ENCODE measurements at regions not wholly inside any gene's neighbourhood (a gene's known extent, or its start where the extent isn't known, plus 50 kb on each side); places are given as distances from the start of the nearest gene placed in this dataset.

- no peak for DNase-seq
These were observed 186.9 kb upstream of the STARD13 start for GRCh38 chr13:33472446-33472845.

GRCh38 chr13:33479105-33479504 lies 193.6 kb upstream of the STARD13 start:
- DNase-seq, result no peak

GRCh38 chr13:33480561-33480960 lies 195.0 kb upstream of the STARD13 start:
- no peak for DNase-seq

- DNase-seq, result no peak
These were observed 197.9 kb upstream of the STARD13 start for GRCh38 chr13:33483471-33483870.

- no peak for DNase-seq
These were observed 199.7 kb upstream of the STARD13 start for GRCh38 chr13:33485247-33485646.

- DNase-seq, result no peak
These were observed 202.2 kb upstream of the STARD13 start for GRCh38 chr13:33487575-33488243.

- DNase-seq, result no peak
These were observed 204.0 kb upstream of the STARD13 start for GRCh38 chr13:33489563-33489962.

GRCh38 chr13:33490461-33491327 lies 205.1 kb upstream of the STARD13 start:
- no peak for DNase-seq

GRCh38 chr13:33493672-33494365 lies 208.3 kb upstream of the STARD13 start:
- DNase-seq, result no peak

- DNase-seq, result no peak
These were observed 209.1 kb upstream of the STARD13 start for GRCh38 chr13:33494596-33495204.

- no peak for DNase-seq
These were observed 210.8 kb upstream of the STARD13 start for GRCh38 chr13:33496336-33496735.

GRCh38 chr13:33497146-33497845 lies 211.7 kb upstream of the STARD13 start:
- DNase-seq, result no peak

- DNase-seq, result no peak
These were observed 222.5 kb upstream of the STARD13 start for GRCh38 chr13:33508060-33508459.

GRCh38 chr13:33509642-33510229 lies 224.2 kb upstream of the STARD13 start:
- no peak for DNase-seq

- DNase-seq, result no peak
These were observed 224.9 kb upstream of the STARD13 start for GRCh38 chr13:33510350-33510970.

- DNase-seq, result no peak
These were observed 227.5 kb upstream of the STARD13 start for GRCh38 chr13:33512880-33513554.

GRCh38 chr13:33514362-33514761 lies 228.8 kb upstream of the STARD13 start:
- no peak for DNase-seq

GRCh38 chr13:33515146-33515545 lies 229.6 kb upstream of the STARD13 start:
- DNase-seq, result no peak

- no peak for DNase-seq
These were observed 232.9 kb upstream of the STARD13 start for GRCh38 chr13:33518452-33518851.

GRCh38 chr13:33519561-33520467 lies 234.3 kb upstream of the STARD13 start:
- no peak for DNase-seq
